SU-DHL-6 (cell line): ENCODE measurements at regions not wholly inside any gene's neighbourhood (a gene's known extent, or its start where the extent isn't known, plus 50 kb on each side); places are given as distances from the start of the nearest gene placed in this dataset.
"Not testable (repeated sequence)": the region's sequence is repeated elsewhere in the genome, so short reads cannot be mapped to it uniquely, and the experiment has no call there.

Experiments
- H2AFZ ChIP-seq: fragments of 200-600 bp; sonication (generic); 2 replicates; pipeline ENCODE4 v1.6.1; 2014; ENCODE audit warnings: low read depth, mild to moderate bottlenecking, moderate library complexity, mixed read lengths, antibody characterized with exemption, low read length; ENCODE audit not compliant: severe bottlenecking
- H3F3A ChIP-seq: fragments of 200-600 bp; shearing (Covaris generic); 2 replicates; pipeline ENCODE4 v1.6.0; 2016; ENCODE audit warnings: antibody characterized with exemption, mild to moderate bottlenecking; ENCODE audit not compliant: insufficient read depth
- H3K27ac ChIP-seq: fragments of 200-600 bp; sonication (generic); 2 replicates; pipeline ENCODE4 v1.5.1; 2016; ENCODE audit warnings: low read depth, mild to moderate bottlenecking, low read length, moderate library complexity, mixed read lengths
- H3K27me3 ChIP-seq: fragments of 200-600 bp; sonication (generic), shearing (Covaris generic); 2 replicates; pipeline ENCODE4 v1.6.0; 2014; ENCODE audit warnings: mild to moderate bottlenecking, low read length
- H3K36me3 ChIP-seq: fragments of 200-600 bp; sonication (generic); 2 replicates; pipeline ENCODE4 v1.6.1; 2014; ENCODE audit warnings: mild to moderate bottlenecking, low read length, mixed read lengths
- H3K4me2 ChIP-seq: fragments of 300-600, 200-600 bp; shearing (Covaris generic), sonication (generic); 2 replicates; pipeline ENCODE4 v1.6.0; 2014; ENCODE audit warnings: low read length, low read depth, mild to moderate bottlenecking; ENCODE audit not compliant: poor library complexity, severe bottlenecking
- H3K4me3 ChIP-seq: fragments of 200-600 bp; sonication (generic); 2 replicates; pipeline ENCODE4 v1.5.1; 2014; ENCODE audit warnings: antibody characterized with exemption, low read length, mild to moderate bottlenecking, mixed read lengths; ENCODE audit not compliant: insufficient read depth, poor library complexity, severe bottlenecking
- H3K79me2 ChIP-seq: fragments of 200-600 bp; sonication (generic); 2 replicates; pipeline ENCODE4 v1.6.1; 2014; ENCODE audit warnings: mild to moderate bottlenecking, low read length, moderate library complexity; ENCODE audit not compliant: insufficient read depth
- H3K9ac ChIP-seq: fragments of 200-600 bp; sonication (generic); 2 replicates; pipeline ENCODE4 v1.7.0; 2014; ENCODE audit warnings: mild to moderate bottlenecking, low read length
- H3K9me2 ChIP-seq: fragments of 200-600 bp; sonication (generic); replicated peaks from 2 replicates; pipeline ENCODE4 v1.6.1; 2014; ENCODE audit warnings: low read length; ENCODE audit not compliant: insufficient read depth
- H3K9me3 ChIP-seq: fragments of 200-600 bp; sonication (generic); 2 replicates; pipeline ENCODE4 v1.6.1; 2014; ENCODE audit warnings: low read length, mixed read lengths; ENCODE audit not compliant: insufficient read depth
- H4K20me1 ChIP-seq: fragments of 200-600 bp; sonication (generic); 2 replicates; pipeline ENCODE4 v1.6.1; 2014; ENCODE audit warnings: low read depth, mild to moderate bottlenecking, antibody characterized with exemption, low read length, moderate library complexity, mixed read lengths
- CTCF ChIP-seq: fragments of 200-600 bp; sonication (generic); IDR thresholded peaks from one replicate; pipeline ENCODE4 v1.5.1; 2017; ENCODE audit warnings: antibody characterized with exemption, mild to moderate bottlenecking, low read length, moderate library complexity; ENCODE audit not compliant: insufficient read depth, poor library complexity, severe bottlenecking
- EZH2phosphoT487 ChIP-seq: fragments of 200-600 bp; sonication (generic), shearing (Covaris generic); conservative IDR thresholded peaks from 2 replicates; pipeline ENCODE4 v1.6.1; 2018; ENCODE audit warnings: mild to moderate bottlenecking, antibody characterized with exemption, low read length, moderate library complexity, mixed read lengths

GRCh38 chr16:64343061-64343819, 778.6 kb downstream of the CDH11 start:
- Histone ChIP-seq H3K4me3 (no peak overlapping the region), H4K20me1 (no peaks in the 10 kb centered on the region), H3K27me3 (no peaks in the 10 kb centered on the region), H3F3A (no peaks in the 10 kb centered on the region), H3K9me3 (no peaks in the 10 kb centered on the region), H3K36me3 (no peaks in the 10 kb centered on the region), H3K79me2 (no peaks in the 10 kb centered on the region), H3K9ac (no peak overlapping the region), H3K4me2 (no peak overlapping the region), H3K27ac (no peak overlapping the region), H3K9me2 (no peaks in the 10 kb centered on the region), H2AFZ (no peak overlapping the region)
- TF ChIP-seq EZH2phosphoT487 = no peak
- no peak for TF ChIP-seq CTCF

- not testable (repeated sequence) for H3K36me3 ChIP-seq, H3K4me2 ChIP-seq, H3K79me2 ChIP-seq, H3K27ac ChIP-seq, H2AFZ ChIP-seq, H3K27me3 ChIP-seq, H3K9ac ChIP-seq, H4K20me1 ChIP-seq, H3K4me3 ChIP-seq, H3K9me3 ChIP-seq, H3F3A ChIP-seq, H3K9me2 ChIP-seq
Observed at GRCh38 chr16:64341336-64341735, 780.5 kb downstream of the CDH11 start.

- Histone ChIP-seq H3K4me2 (no peak overlapping the region), H3K9me2 (no peaks in the 10 kb centered on the region), H3K36me3 (no peaks in the 10 kb centered on the region), H3K27me3 (no peaks in the 10 kb centered on the region), H3K4me3 (no peak overlapping the region), H4K20me1 (no peaks in the 10 kb centered on the region), H3K79me2 (no peaks in the 10 kb centered on the region), H3K9me3 (no peaks in the 10 kb centered on the region), H3K9ac (no peak overlapping the region), H3K27ac (no peak overlapping the region), H2AFZ (no peak overlapping the region), H3F3A (no peaks in the 10 kb centered on the region)
- TF ChIP-seq EZH2phosphoT487 = no peak
- no peak for TF ChIP-seq CTCF
Observed at GRCh38 chr16:64339052-64339770, 782.7 kb downstream of the CDH11 start.

GRCh38 chr16:64321881-64322280, 800.0 kb downstream of the CDH11 start:
- H3K4me3 ChIP-seq = no peak overlapping the region
- H4K20me1 ChIP-seq = no peaks in the 10 kb centered on the region

More at GRCh38 chr16:64321881-64322280, 800.0 kb downstream of the CDH11 start:
- no peak overlapping the region for H3K27ac ChIP-seq
- H3K27me3 ChIP-seq = no peaks in the 10 kb centered on the region
- no peaks in the 10 kb centered on the region for H3K9me3 ChIP-seq
- H3K9me2 ChIP-seq = no peaks in the 10 kb centered on the region
- TF ChIP-seq CTCF (no peak), EZH2phosphoT487 (no peak)
- no peak overlapping the region for H2AFZ ChIP-seq
- no peaks in the 10 kb centered on the region for H3F3A ChIP-seq
- no peaks in the 10 kb centered on the region for H3K79me2 ChIP-seq
- H3K4me2 ChIP-seq = no peak overlapping the region
- H3K36me3 ChIP-seq = no peaks in the 10 kb centered on the region
- H3K9ac ChIP-seq = no peak overlapping the region
